ENCODE measurements at regions not wholly inside any gene's neighbourhood (a gene's known extent, or its start where the extent isn't known, plus 50 kb on each side); places are given as distances from the start of the nearest gene placed in this dataset.

DNA sequence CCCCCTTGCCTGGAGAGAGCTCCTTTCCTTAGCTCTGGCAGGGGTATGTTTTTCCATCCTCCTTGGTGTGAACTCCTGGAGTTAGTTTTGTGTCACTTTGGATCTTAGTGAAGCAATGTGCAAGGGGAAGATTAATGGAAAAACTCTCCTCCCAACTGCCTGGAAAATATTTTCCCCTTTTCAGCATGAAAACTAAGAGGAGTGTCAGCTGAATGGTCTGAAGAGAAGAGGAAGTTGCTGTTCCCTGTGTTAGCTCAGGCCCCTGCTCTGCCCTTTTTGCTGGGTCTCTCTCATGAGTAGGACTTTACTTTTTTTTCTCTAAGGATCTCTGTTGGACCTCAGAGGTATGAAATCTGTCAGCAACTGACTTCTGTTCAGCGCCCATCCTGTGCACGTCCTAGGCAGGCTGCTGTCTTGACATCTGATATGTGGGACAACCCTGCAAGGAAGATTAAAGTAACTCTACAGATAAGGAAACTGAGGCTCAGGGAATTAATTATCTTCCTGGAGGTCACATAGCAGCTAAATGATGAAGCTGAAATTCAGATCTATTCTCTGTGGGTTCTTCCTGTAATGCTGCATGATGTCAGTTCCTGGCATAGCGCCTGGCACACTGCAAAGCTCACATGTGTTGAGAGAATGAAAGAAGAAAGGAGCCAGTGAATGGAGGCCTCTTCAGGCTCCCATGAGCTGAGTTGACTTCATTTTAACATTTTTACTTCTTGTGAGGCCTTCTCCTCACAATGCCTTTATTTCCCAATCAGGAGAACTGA, 109.7 kb upstream of the GALNT15 start:
- 94% methylated on average over 2 of the region's 3 CpGs for WGBS (ENCODE audit: insufficient coverage)
- Histone ChIP-seq H3K27me3 (ENCODE audit: control insufficient read depth, insufficient read depth, low read length) (peaks cover 3% of the 10 kb centered on the region), H3K9me3 (ENCODE audit: control insufficient read depth, insufficient read depth, low read length) (peaks cover 2% of the 10 kb centered on the region), H3K4me1 (ENCODE audit: control insufficient read depth, insufficient read depth, low read length) (peaks cover 24% of the 10 kb centered on the region), H3K27ac (ENCODE audit: low read depth, low read length) (peak overlapping the region; percentile 65), H3K36me3 (ENCODE audit: control insufficient read depth, insufficient read depth, low read length) (no peaks in the 10 kb centered on the region), H3K4me3 (ENCODE audit: low read depth, low read length) (no peak overlapping the region)
- peak in 3 of 6 donors; percentile 32 to 87 (median 57) for DNase-seq (ENCODE audit: low read depth in 4 of 6, low spot score in 6 of 6)

DNA sequence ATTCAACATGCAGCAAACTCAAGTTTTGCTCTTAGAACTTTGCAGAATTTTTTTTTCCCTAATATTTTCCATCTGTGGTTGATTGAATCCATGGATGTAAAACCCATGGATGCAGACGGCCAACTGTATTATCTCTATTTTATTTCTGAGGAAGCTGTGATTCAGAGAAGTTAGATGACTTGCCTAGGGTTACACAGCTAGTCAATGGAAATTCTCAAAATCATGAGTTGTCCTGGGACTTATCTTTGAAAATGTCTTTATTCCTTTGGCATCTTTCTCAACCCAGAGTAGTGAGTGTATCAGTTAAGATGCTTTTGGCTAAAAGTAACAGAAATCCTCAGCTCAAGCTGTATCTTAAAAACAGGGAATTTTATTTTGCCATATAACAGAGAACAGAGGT, 107.9 kb upstream of the GALNT15 start:
- peaks cover 21% of the 10 kb centered on the region for H3K4me1 ChIP-seq (ENCODE audit: control insufficient read depth, insufficient read depth, low read length)
- DNase-seq (ENCODE audit: low read depth in 4 of 6, low spot score in 6 of 6), result no peak
- no peak overlapping the region for H3K4me3 ChIP-seq (ENCODE audit: low read depth, low read length)
- peaks cover under 1% of the 10 kb centered on the region for H3K27me3 ChIP-seq (ENCODE audit: control insufficient read depth, insufficient read depth, low read length)
- no peaks in the 10 kb centered on the region for H3K36me3 ChIP-seq (ENCODE audit: control insufficient read depth, insufficient read depth, low read length)
- H3K9me3 ChIP-seq (ENCODE audit: control insufficient read depth, insufficient read depth, low read length), result peaks cover 2% of the 10 kb centered on the region
- WGBS (ENCODE audit: insufficient coverage), result no CpG with 5 or more reads among the region's 1 CpG
- H3K27ac ChIP-seq (ENCODE audit: low read depth, low read length), result no peak overlapping the region

DNA sequence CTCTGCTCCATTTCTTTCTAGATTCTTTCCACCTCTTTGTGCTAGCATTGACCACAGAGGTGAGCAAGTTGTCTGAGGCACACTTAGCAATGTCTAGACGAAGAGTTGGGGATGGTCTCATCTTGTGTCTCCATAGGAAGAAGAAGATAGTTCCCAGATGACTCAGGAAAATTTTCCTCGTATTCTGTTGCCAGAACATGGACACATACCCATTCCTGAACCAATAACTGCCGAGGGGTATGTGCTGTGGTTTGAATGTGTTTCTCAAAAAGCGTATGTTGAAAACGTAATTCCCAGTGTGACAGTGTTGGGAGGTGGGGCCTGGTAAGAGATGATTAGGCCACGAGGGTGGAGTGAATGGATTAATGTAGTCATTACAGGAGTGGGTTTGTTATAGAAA, 107.5 kb upstream of the GALNT15 start:
- H3K36me3 ChIP-seq (ENCODE audit: control insufficient read depth, insufficient read depth, low read length), result no peaks in the 10 kb centered on the region
- peaks cover 2% of the 10 kb centered on the region for H3K9me3 ChIP-seq (ENCODE audit: control insufficient read depth, insufficient read depth, low read length)
- 97% methylated on average over 4 of the region's 6 CpGs for WGBS (ENCODE audit: insufficient coverage)
- DNase-seq (ENCODE audit: low read depth in 4 of 6, low spot score in 6 of 6), result no peak
- H3K27ac ChIP-seq (ENCODE audit: low read depth, low read length), result no peak overlapping the region
- H3K27me3 ChIP-seq (ENCODE audit: control insufficient read depth, insufficient read depth, low read length), result no peaks in the 10 kb centered on the region
- H3K4me3 ChIP-seq (ENCODE audit: low read depth, low read length), result no peak overlapping the region
- peaks cover 21% of the 10 kb centered on the region for H3K4me1 ChIP-seq (ENCODE audit: control insufficient read depth, insufficient read depth, low read length)

DNA sequence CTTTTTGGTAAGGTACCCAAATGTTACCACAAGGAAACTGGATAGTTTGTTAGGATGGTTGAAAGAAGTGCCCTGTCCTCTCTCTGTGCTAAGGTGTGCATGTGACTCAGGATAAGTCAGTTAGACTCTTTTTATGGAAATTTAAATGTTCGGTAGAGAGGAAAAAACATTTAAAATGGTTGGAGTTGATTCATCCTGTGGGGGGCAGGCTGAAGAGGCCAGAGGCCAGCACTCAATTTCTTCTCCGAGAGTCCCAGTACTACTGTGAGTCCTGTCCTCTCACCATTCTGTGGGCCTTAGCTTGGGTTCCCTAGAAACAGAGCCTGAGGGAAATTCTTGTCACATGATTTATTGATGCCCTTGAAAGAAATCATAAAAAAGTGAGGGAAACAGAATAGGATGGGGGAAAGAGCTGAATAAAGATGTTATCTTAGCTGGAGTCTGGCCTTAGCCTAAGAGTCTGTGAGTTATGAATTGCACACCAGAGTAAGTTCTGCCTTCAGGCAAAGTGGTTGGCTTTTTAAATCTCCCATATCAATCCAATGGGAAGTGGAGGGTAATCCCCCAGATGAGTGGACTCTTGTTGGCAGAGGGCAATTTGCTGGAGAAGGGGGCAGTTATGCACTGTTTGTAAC, 106.5 kb upstream of the GALNT15 start:
- no peak overlapping the region for H3K27ac ChIP-seq (ENCODE audit: low read depth, low read length)

DNA sequence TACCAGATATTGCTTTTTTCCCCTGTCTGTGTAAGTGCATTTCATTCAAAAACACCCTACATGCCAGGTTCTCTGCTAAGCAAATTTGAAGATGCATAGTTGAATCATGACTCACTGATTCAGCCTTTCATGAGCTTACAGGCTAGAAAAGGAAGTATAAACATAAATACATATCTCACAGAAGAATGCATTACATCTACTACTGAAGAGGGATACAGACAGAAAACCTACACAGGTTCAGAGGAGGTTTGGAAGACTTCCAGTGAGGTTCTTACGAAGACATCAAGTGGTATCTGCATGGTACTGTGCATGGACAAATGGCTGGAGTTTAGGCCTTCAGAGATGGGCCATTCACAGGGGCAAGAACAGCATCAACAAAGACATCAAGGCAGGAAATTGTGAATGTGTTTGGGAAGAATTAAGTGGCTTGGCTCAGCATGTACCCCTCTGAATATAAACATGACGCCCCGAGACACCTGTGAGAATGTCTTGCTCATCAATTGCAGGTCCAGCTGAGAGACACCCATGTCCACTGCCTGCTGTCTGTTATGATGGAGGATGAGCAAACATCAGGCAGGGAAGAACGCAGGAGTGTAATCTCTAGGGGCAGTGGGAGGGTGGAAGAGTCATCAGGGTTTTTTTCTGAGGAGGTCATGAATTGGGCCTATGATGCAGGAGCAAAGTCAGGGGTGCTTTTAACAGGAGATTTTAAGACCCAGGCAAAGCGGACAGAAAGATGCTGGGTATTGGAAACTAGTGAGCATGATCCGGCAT, 105.1 kb upstream of the GALNT15 start:
- Histone ChIP-seq H3K36me3 (ENCODE audit: control insufficient read depth, insufficient read depth, low read length) (no peaks in the 10 kb centered on the region), H3K4me3 (ENCODE audit: low read depth, low read length) (no peak overlapping the region), H3K9me3 (ENCODE audit: control insufficient read depth, insufficient read depth, low read length) (peaks cover 2% of the 10 kb centered on the region), H3K27ac (ENCODE audit: low read depth, low read length) (no peak overlapping the region), H3K4me1 (ENCODE audit: control insufficient read depth, insufficient read depth, low read length) (peaks cover 6% of the 10 kb centered on the region), H3K27me3 (ENCODE audit: control insufficient read depth, insufficient read depth, low read length) (no peaks in the 10 kb centered on the region)
- WGBS (ENCODE audit: insufficient coverage), result 93% methylated on average over 6 of the region's 6 CpGs
- no peak for DNase-seq (ENCODE audit: low read depth in 4 of 6, low spot score in 6 of 6)

More for the DNA sequence above, 106.5 kb upstream of the GALNT15 start:
- no peak for DNase-seq (ENCODE audit: low read depth in 4 of 6, low spot score in 6 of 6)
- H3K9me3 ChIP-seq (ENCODE audit: control insufficient read depth, insufficient read depth, low read length), result peaks cover 2% of the 10 kb centered on the region
- no peak overlapping the region for H3K4me3 ChIP-seq (ENCODE audit: low read depth, low read length)
- H3K27me3 ChIP-seq (ENCODE audit: control insufficient read depth, insufficient read depth, low read length), result no peaks in the 10 kb centered on the region
- no peaks in the 10 kb centered on the region for H3K36me3 ChIP-seq (ENCODE audit: control insufficient read depth, insufficient read depth, low read length)
- WGBS (ENCODE audit: insufficient coverage), result 100% methylated on average over 1 of the region's 2 CpGs
- H3K4me1 ChIP-seq (ENCODE audit: control insufficient read depth, insufficient read depth, low read length), result peaks cover 19% of the 10 kb centered on the region

DNA sequence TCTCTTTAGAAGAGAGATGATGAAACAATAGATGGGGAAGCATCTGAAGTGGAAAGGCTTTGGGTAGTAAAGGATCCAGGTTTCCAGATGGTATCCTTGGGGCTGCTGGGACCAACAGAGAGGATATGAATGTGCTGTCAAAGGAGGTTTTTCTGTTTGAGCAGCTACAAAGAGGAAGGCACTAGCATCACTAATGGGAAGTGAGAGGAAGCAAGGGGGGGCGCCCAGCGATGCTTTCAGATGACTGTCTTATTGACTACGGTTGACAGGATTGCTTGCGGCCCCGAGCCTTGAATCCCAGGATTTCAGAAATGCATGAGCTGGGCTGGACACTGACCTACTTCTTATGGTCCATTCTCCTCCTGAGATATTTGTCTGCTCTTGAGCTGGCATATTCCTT, 103.8 kb upstream of the GALNT15 start:
- Histone ChIP-seq H3K27me3 (ENCODE audit: control insufficient read depth, insufficient read depth, low read length) (no peaks in the 10 kb centered on the region), H3K4me3 (ENCODE audit: low read depth, low read length) (no peak overlapping the region), H3K36me3 (ENCODE audit: control insufficient read depth, insufficient read depth, low read length) (no peaks in the 10 kb centered on the region), H3K9me3 (ENCODE audit: control insufficient read depth, insufficient read depth, low read length) (peaks cover 2% of the 10 kb centered on the region), H3K27ac (ENCODE audit: low read depth, low read length) (no peak overlapping the region), H3K4me1 (ENCODE audit: control insufficient read depth, insufficient read depth, low read length) (no peaks in the 10 kb centered on the region)
- DNase-seq (ENCODE audit: low read depth in 4 of 6, low spot score in 6 of 6), result peak in 1 of 6 donors; percentile 13
- 51% methylated on average over 3 of the region's 5 CpGs for WGBS (ENCODE audit: insufficient coverage)

DNA sequence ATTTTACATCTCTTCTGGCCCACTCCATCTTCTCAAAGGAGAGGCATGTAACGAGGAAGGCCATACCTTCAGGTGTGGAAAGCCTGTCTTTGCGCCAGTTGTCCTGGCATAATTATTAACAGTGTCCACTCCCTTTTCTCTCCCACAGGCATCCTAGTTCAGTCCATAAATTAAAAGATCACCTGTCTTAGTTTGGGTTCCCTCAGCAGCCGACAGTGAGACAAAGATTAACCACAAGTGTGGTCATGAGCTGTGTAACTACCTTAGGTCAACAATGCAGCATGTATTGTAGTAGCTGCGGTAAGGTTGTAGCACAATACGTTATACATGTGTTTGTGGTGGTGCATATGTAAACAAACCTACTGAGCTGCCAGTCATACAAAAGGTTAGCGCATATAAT, 103.3 kb upstream of the GALNT15 start:
- Histone ChIP-seq H3K36me3 (ENCODE audit: control insufficient read depth, insufficient read depth, low read length) (no peaks in the 10 kb centered on the region), H3K4me1 (ENCODE audit: control insufficient read depth, insufficient read depth, low read length) (no peaks in the 10 kb centered on the region), H3K9me3 (ENCODE audit: control insufficient read depth, insufficient read depth, low read length) (peaks cover 2% of the 10 kb centered on the region), H3K27me3 (ENCODE audit: control insufficient read depth, insufficient read depth, low read length) (no peaks in the 10 kb centered on the region), H3K4me3 (ENCODE audit: low read depth, low read length) (no peak overlapping the region), H3K27ac (ENCODE audit: low read depth, low read length) (no peak overlapping the region)
- WGBS (ENCODE audit: insufficient coverage), result 100% methylated on average over 2 of the region's 6 CpGs
- no peak for DNase-seq (ENCODE audit: low read depth in 4 of 6, low spot score in 6 of 6)

DNA sequence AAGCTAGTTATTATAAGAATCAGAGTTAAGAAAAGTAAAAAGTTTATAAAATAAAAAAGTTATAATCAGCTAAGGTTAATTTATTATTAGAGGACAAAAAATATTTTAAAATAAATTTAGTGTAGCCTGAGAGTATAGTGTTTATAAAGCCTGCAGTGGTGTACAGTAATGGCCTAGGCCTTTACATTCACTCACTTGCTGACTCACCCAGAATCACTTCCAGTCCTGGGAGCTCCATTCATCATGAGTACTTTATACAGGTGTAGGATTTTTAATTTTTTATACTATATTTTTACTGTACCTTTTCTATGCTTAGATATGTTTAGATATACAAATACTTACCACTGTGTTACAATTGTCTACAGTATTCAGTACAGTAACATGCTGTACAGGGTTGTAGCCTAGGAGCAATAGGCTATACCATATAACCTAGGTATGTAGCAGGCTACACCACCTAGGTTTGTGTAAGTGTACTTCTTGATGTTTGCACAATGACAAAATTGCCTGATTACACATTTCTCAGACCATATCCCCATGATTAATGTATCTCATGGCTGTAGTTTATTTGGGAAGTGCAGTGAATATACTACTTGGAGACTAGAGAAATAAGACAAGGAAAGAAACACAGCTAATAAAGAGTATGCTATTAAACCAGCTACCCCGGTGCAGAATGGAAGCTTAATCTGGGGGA, 101.9 kb upstream of the GALNT15 start:
- no CpG with 5 or more reads among the region's 1 CpG for WGBS (ENCODE audit: insufficient coverage)
- H3K27ac ChIP-seq (ENCODE audit: low read depth, low read length), result no peak overlapping the region
- no peak overlapping the region for H3K4me3 ChIP-seq (ENCODE audit: low read depth, low read length)
- DNase-seq (ENCODE audit: low read depth in 4 of 6, low spot score in 6 of 6), result no peak
- H3K36me3 ChIP-seq (ENCODE audit: control insufficient read depth, insufficient read depth, low read length), result no peaks in the 10 kb centered on the region
- H3K27me3 ChIP-seq (ENCODE audit: control insufficient read depth, insufficient read depth, low read length), result no peaks in the 10 kb centered on the region
- no peaks in the 10 kb centered on the region for H3K9me3 ChIP-seq (ENCODE audit: control insufficient read depth, insufficient read depth, low read length)
- no peaks in the 10 kb centered on the region for H3K4me1 ChIP-seq (ENCODE audit: control insufficient read depth, insufficient read depth, low read length)

DNA sequence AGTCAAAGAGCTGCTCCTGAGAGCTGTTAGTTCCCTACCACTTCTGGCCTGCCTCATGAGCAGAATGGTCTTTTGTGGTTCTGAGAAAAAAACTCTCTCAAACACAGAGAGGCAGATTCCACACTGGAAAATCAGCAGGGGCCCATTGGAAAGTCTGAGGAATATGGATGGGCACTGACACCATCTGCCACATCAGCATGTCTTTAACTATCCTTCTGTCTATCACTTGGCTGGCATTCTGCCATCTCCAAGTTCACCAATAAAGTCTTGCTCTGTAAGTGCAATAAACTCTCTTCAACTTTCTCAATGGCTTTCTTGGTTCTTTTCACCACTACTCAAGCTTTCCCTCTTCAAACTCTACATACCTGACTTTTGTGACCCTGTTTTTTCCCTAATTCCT, 101.3 kb upstream of the GALNT15 start:
- no peaks in the 10 kb centered on the region for H3K4me1 ChIP-seq (ENCODE audit: control insufficient read depth, insufficient read depth, low read length)
- no peak overlapping the region for H3K4me3 ChIP-seq (ENCODE audit: low read depth, low read length)
- H3K9me3 ChIP-seq (ENCODE audit: control insufficient read depth, insufficient read depth, low read length), result no peaks in the 10 kb centered on the region
- no peak overlapping the region for H3K27ac ChIP-seq (ENCODE audit: low read depth, low read length)
- no peaks in the 10 kb centered on the region for H3K27me3 ChIP-seq (ENCODE audit: control insufficient read depth, insufficient read depth, low read length)
- DNase-seq (ENCODE audit: low read depth in 4 of 6, low spot score in 6 of 6), result peak in 1 of 6 donors; percentile 49
- no peaks in the 10 kb centered on the region for H3K36me3 ChIP-seq (ENCODE audit: control insufficient read depth, insufficient read depth, low read length)

Data from spinal cord (tissue), 9 donors.